GM21381 (cell line): ENCODE measurements at regions not wholly inside any gene's neighbourhood (a gene's known extent, or its start where the extent isn't known, plus 50 kb on each side); places are given as distances from the start of the nearest gene placed in this dataset.
A peak's percentile ranks its signal among the peaks of the same experiment; 100 is the strongest.
"Not testable (repeated sequence)": the region's sequence is repeated elsewhere in the genome, so short reads cannot be mapped to it uniquely, and the experiment has no call there.

Source experiments
- ATAC-seq: cut with Tn5 transposase; IDR thresholded peaks from one replicate; pipeline ENCODE4 v1.9.1; 2021; ENCODE audit warnings: mild to moderate bottlenecking, moderate library complexity; ENCODE audit not compliant: unreplicated experiment

DNA sequence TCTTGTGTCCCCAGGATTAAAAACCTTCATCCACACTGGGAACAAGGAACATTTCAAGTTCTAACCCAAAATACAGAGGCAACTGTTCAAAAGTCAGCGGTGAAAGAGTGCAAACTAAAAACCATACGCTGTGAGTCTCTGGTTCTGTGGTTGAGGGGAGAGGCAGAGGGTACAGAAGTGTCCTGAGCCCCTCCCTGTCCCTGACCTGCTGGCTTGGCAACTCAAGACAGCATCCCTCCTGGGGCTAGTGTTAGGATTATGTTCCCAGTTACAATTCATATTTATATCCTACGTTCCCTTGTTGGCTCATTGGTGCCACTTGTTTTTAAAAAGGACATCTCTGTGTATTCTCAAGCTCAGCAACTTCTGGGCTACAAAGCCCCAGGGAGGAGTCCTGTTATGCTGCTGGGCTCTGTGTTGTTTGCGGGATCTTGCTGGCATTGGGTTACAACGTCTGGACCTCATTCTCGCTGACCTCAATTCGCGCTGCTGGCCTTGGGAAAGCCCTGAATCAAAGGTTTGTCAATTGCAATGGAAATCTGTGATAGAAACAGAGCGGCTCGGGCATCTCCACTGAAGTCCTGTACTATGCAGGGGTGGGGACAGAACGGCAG, 420.8 kb downstream of the FUT8 start:
- no peak for ATAC-seq

DNA sequence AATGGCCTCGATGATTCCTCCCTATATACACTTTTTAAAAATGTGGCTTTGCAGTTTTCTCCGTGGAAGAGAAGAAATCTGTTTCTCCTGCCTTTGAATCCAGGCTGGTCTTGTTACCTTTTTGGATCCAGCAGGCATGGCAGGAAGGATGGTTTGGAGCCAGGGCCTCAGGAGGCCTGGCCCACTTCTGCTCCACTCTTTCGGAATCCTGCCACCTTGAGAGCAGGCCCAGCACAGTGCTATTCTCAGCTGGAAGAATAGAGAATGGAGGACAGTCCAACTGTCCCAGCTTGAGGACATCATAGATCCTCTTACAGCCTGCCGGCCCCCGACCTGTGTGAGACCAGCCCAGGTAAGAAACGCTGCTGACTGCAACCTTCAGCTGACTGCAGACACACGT, 421.5 kb downstream of the FUT8 start:
- no peak for ATAC-seq

DNA sequence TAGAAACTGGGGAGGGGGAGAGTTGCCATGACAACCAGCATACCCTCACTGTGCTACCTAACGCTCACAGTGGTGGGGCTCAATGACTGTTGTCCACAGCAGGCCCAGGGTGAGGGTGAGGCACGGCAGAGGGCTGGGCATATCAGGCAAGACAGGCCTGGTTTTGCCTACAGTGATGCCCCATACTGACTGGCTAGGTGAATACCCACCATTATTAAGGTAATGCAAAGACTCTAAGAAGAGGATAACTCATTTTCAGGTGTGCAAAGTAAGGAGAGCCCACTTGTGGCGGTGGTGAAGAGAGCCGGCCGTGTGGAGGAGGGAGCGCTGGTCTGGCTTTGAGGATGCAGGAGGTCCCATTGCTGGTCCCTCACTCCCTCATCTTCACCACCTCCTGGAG, 422.3 kb downstream of the FUT8 start:
- ATAC-seq, result no peak

DNA sequence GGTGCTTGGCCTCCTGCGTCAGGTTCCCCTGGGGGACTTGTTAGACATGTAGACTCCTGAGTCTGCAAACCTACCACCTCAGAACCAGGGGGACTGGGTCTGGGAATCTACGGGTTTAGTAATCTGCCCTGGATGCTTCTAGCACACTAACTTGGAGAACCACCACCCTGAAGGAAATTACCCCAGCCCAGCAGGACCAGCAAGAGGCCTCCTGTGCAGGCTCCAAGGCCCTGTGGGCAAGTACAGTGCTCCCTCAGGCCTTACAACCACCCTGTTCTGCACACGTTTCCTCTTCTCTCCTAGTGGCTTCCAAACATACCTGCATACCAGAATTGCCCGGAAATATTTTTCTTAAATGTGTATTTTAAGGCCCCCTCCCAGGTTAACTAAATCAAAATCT, 423.0 kb downstream of the FUT8 start:
- no peak for ATAC-seq

DNA sequence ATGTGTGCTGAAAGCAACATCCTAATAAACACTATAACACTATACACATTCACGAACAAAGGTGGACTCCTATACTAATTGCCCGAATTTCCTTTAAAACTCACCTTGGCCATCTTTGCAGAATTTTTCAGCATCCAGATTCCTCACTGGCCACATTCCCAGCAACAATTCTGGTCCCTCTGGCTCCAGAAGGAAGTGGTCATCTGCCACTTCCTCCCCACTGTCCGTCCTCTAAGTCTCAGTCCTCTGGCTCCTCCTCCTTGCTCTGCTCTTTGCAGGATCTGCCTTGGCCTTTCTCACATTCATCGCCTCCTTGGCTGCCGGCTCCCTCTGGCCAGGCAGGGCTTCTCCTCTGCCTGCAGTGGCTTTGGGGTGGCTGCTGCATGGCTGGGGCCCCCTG, 426.0 kb downstream of the FUT8 start:
- ATAC-seq, result no peak

DNA sequence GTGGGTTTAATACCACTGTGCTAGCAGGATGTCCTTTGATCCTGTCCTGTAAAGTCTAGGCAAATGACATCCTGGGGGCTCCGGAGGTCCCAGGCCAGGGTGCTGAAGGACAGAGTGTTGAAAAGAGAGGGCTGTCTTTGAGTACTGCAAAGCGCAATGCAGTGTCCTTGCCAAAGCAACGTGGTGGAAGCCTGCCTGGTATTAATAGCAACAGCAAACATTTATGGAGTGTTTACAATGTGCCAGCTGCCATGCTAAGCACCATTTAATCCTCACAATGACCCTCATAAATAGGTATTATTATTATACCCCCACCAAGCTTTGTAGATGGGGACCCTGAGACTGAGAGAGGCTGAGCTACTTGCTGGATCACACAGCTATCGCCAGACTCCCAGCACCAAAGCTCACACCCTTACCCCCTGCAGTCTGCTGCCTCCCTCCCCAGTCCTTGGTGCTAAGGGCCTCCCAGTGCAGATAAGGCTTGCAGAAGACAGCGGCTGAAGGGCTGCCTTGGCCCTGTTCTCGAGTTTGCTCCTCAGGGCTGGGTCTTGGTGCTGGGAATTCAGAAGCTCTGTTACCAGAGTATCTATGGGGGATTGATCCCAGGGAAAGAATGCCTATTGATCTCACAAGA, 427.7 kb downstream of the FUT8 start:
- no peak for ATAC-seq

DNA sequence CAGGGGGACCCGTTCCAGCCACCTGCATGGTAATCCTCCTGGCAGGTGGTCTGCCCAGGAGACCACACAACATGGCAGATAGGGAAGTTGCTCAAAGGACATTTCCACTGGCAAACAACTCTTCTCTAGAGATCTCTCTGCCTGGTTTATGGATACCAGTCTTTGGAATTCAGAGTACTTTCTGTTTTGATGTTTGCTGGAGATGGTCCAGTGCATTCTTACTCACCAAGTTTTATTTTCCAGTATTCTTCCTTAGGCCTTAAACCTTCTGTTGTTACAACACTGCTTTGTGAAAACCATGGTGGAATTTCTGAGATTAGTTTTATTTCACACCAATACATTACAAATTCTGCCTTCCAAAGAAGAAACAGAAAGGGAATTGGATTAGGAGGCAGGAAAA, 428.3 kb downstream of the FUT8 start:
- ATAC-seq, result no peak

DNA sequence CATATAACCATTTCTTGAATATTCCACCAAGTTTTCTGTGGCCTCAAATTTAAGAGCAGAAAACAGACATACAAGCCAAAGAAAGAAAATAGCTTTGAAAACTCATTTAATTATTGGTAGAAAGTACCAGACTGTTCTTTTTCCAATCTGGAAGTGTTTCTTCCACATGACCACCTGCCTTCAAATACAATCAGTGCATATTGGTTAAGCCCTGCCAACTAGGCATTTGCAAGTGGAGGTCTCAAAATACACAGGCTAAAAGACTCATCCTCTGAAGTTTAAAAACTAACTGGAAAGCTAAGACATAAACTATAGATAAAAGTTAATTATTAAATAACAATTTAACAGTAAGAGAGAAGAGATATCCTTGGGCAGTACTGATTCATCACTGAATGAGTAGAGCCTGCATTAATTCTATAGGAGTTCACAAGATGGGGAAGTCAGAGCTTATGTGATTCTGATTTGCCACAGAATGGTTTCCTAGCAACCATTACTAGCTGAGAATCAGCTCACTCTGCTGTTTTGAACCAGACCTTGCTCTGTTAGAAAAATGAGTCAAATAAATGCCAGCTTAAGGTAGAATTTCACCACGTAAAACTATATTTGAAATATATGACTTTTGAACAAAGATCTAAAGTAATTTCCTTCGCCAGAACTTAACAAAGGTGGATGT, 433.8 kb downstream of the FUT8 start:
- ATAC-seq, result no peak

DNA sequence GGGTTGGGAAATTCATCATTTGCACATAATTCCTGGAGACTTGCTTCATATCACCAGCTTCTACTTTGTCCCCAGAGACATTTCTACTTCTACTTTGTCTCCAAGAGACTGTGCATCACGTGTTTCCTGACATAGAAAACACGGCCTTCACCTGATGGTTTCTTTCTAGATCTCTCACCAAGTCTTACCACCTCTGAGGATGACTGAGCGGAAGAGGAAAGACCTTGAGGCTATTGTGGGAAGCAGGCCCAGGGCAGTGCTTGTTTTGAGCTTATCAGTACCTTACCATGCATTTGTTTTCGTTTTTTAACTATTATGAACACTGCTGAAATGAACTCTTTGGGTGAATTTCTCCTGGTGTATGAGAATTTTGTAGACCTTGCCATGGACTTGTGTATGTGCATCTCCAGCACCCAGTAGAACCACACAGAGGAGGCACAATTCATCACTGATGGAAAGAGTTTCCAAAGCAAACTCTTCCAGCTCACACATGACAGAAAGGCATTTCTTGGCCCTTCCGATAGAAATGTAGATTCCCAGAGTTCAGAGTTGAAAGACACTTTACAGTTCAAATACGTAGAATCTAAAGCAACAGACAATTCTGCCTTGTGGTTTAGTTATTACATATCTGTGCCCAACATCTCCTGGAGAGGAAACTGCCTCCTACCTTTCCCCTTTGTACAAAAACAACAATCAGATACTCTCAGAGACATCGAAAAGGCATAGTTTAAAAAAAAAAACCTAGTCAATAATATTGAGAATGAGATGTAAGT, 434.7 kb downstream of the FUT8 start:
- peak; percentile 86 for ATAC-seq

DNA sequence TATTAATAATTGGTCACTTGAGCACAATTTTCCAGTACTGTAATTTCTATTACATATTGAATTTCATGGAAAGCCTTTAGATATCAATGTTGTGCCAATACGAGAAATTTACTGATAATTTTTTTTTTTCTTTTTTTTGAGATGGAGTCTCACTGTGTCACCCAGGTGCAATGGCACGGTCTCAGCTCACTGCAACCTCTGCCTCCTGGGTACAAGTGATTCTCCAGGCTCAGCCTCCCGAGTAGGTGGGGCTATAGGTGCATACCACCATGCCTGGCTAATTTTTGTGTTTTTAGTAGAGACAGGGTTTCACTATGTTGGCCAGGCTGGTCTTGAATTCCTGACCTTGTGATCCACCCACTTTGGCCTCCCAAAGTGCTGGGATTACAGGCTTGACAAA, 435.4 kb downstream of the FUT8 start:
- ATAC-seq, result not testable (repeated sequence)

DNA sequence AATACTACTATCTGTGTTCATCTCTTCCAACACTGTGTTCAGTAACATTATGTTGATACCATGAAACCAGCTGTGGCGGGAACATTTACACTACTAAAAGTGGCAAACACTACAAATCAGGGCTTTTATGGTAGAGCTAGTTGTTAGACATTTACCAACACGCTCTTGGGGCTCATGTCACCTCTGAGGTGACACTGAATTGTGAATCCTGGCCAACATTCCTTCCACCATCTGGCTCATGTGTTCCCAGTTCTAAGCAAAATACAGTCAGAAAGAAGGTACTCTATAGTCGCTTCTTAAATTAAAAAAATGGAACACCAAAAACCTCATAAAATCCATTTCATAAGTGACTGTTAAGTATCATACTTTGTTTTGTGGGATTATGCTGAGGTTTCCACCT, 436.6 kb downstream of the FUT8 start:
- ATAC-seq, result no peak

DNA sequence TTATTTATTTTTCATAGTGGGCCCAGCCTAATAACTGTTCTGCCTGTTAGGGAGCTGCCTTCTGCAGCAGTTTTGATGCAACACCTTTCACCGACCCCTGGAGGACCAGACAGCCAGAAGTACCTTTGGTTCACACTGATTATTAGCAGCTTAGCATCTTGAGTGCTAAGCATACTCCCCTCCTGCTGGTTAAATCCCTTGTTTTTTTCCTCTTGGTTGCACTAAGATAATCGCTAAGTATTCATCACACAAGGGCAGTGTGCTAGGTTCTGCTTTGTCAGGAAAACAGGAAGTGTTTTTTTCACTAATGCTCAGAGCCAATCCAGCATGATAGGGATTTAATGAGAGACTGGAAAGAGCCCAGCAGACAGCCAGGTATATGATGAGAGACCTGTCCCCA, 437.0 kb downstream of the FUT8 start:
- ATAC-seq, result no peak

DNA sequence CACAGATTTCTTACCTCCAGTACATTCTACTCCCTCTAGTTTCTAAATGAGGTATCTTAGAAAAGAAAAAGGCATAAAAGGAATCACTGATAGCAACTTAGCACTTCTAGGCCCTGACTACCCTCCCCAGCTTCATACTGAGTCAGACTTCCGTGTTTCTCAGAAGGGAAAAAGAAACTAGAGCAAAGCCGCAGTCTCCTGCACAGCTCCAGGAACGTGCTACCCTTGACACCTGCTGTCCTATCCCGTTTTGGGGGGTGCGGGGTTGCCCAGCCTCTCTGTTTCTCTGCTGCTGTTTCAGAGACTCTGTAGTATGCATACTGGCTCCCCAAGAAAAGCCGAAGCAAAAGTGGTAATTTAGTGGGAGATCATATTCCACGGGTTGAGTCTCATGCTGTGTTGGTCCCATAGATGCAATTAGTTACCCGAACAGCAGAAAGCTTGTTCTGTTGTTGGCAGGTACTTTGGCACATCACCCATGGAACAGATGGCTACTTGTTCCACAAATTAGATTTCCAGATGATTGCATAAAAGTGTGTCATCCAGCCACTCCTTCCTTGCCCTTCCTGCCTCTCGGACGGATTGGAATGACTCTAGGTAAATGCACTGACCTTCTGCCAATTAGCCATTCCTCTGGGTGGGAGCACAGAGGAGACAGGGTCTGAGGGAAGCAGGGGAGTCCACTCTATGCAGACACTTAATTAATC, 438.1 kb downstream of the FUT8 start:
- ATAC-seq, result no peak

DNA sequence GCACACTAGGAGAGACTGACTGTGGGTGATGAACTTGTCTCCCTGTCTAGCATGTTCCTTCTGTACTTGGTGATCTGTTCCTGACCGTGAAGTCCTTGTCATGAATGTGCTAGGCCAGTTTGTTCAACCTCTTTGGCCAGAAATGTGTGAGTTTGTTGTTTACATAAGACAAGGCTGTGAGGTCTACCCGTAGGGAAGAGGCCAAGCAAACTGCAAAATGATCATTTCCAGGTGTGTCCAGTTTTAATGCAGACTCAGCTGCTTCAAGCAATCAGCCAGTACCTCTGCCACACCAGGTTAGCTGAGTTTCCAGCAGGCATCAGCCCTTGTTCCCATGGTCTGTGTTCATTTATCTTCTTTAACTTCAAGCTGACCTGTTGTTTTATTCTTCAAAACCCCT, 440.2 kb downstream of the FUT8 start:
- no peak for ATAC-seq

DNA sequence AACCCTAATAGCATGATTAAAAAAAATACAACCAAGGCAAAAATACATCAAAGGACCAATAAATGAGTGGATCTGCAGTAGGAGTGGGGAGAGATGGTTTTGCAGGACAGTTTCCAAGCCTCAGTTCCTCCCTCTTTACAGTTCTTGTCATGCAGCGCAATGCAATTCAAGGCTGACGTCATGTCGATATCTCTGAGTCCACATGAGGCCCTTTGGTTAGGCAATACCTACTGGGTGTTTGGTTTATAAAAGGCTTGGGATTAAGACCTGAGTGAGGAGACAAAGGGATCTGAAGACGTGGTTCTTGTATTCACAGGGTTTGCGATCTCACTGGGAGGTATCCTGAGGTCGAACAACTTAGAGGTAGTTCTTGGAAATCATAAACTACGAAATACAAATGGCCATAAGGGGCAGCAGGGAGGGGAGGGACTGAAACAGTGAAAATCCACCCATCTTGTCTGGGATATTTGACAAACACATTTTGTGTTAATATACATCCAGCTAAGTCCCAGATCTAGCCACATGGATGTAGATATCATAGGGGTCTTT, 441.0 kb downstream of the FUT8 start:
- ATAC-seq, result no peak

DNA sequence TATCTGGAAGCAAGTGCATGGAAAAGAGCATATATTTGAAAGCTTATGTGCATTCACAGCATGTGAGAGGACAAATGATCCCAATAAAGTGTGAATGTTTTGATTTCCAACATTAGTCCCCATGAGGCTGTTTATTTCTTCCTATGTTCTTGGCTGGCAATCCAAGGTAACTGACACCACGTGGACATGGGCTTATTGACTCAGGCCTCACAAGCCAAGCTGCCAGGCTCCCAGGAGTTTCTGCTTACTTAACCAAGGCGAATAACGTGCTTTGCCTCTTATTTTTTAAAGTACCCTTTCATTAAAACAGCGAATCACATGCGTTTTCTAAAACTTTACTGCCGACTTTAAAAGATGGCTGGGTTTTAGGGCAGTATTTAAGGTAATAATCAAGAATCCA, 441.7 kb downstream of the FUT8 start:
- ATAC-seq, result no peak

DNA sequence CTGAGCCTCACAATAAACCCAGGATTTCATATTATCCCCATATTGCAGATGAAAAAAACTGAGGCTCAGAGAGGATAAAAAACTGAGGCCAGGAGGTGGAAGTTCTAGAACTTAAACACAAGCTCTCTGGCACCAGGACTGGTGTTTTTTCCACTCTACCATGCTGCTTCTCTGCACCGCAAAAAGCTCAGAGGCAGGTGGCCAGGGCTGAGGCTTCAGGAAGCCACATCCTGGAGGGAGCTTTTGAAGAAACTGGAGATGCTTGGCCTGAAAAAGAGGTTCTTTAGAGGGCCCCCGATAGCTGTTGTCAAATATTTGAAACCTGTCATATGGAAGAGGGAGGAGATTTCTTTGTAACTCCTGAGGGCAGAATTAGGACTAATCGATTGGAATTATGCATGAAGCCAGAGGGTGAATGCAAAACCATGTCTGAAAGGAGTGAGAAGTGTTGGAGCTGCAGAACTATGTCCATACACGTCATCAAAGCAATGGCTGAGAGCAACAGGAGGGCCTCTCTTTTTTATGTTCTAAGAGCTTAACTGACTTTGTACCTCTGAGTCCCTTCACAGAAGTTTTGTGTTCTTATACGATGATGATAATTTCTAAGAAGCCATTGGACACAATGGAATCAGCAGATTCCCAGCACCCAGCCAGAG, 448.6 kb downstream of the FUT8 start:
- no peak for ATAC-seq

DNA sequence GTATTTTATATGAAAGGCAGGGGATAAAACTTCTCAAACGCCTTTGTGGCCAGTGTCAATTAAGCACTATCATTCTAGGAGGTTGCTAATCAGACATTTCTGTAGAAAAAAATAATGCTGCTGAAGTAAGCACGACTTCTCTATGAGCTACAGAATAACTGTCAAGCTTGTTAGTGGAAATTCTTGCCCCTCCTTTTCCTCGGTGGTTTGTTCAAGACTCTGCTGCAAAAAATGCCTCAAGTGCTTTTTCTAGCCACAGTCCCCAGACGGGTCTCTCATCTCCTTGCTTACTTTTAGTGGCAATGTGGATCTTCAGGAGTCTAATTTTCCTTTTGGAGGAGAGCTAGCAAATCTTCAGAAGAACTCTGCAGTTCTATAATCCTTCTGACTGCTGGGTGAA, 452.0 kb downstream of the FUT8 start:
- ATAC-seq, result no peak

DNA sequence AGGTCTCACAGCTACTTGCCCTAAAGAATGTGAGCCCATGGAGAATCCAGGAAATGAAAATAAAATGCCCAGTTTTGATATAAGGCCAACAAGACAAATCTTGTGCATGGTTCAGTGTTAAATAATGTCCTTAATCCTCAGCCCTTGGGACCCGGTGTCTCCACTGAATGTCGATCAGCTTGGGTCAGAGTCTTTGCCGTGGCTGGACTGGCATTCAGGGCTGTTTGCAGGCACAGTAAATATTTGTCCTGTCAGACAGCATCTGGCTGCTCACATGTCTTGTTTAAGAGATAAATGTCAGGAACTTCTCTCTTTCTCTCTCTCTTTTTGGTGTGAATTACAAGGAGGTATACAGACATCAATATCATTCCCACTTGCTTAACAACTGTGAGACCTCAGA, 452.5 kb downstream of the FUT8 start:
- no peak for ATAC-seq

DNA sequence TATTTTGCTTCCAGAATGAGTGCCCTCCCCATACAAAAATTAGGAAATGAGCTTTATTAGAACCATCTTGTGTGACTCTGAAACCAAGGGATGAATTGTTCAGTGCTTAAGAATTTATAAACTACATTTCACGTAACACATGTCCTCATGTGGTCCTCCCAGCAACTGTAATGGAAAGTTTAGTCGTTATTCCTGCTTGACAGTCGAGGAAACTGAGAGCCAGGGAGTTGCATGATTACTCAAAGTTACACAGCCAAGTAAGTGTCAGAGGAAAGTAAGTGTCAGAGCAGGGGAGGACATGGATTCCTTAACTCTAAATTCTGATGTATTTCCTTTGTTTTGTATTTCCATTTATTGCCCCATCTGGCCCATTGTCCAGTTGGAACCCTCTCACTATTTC, 453.9 kb downstream of the FUT8 start:
- no peak for ATAC-seq
